Kidney (tissue), 13 donors: ENCODE measurements at regions not wholly inside any gene's neighbourhood (a gene's known extent, or its start where the extent isn't known, plus 50 kb on each side); places are given as distances from the start of the nearest gene placed in this dataset.

Experiments used
- DNase-seq, 5 donors: peaks; one replicate each; pipeline ENCODE4 v3.0.0-alpha.2; 2013 to 2020
- FAIRE-seq: peaks from 2 replicates; lab custom pipeline; 2012; peaks lifted over from hg19 to GRCh38; lab: Jason Lieb, UNC
- H3K27ac ChIP-seq, 2 donors: one replicate each; pipeline ENCODE4 v1.7.0; 2013; ENCODE audit warnings: low read depth in 2 of 2, low read length in 2 of 2, inconsistent platforms in 1 of 2
- H3K27me3 ChIP-seq: one replicate; pipeline ENCODE4 v1.7.1; 2013; ENCODE audit warnings: low read length, inconsistent platforms; ENCODE audit not compliant: control insufficient read depth, insufficient read depth
- H3K36me3 ChIP-seq, 3 donors: one replicate each; pipeline versions ENCODE4 v1.7.0 to v1.7.1; 2013; ENCODE audit warnings: low read length in 3 of 3, control low read depth in 1 of 3, inconsistent platforms in 1 of 3; ENCODE audit not compliant: insufficient read depth in 3 of 3, control insufficient read depth in 2 of 3
- H3K4me1 ChIP-seq, 3 donors: one replicate each; pipeline versions ENCODE4 v1.7.0 to v1.7.1; 2013; ENCODE audit warnings: low read length in 3 of 3, inconsistent platforms in 1 of 3, low read depth in 1 of 3; ENCODE audit not compliant: control insufficient read depth in 2 of 3, insufficient read depth in 2 of 3
- H3K4me3 ChIP-seq, 3 donors: one replicate each; pipeline versions ENCODE4 v1.7.0 to v1.8.1; 2013; ENCODE audit warnings: low read length in 3 of 3, control low read depth in 1 of 3, inconsistent platforms in 1 of 3
- H3K9ac ChIP-seq, 3 donors: one replicate each; pipeline versions ENCODE4 v1.7.0 to v1.7.1; 2013; ENCODE audit warnings: low read length in 3 of 3, control low read depth in 1 of 3, inconsistent platforms in 1 of 3
- H3K9me3 ChIP-seq, 3 donors: one replicate each; pipeline versions ENCODE4 v1.7.0 to v1.7.1; 2013; ENCODE audit warnings: low read length in 3 of 3, control low read depth in 1 of 3, inconsistent platforms in 1 of 3; ENCODE audit not compliant: control insufficient read depth in 2 of 3, insufficient read depth in 1 of 3
- CTCF ChIP-seq: IDR thresholded peaks from 3 replicates; pipeline ENCODE4 v1.5.1; 2012; ENCODE audit warnings: mild to moderate bottlenecking, moderate library complexity, borderline replicate concordance; ENCODE audit not compliant: insufficient read depth; ENCODE audit errors: extremely low read depth
- intact Hi-C: fragments of 100-400 bp; cut with DNase I; formaldehyde crosslinking; loops from one replicate; pipeline ENCODE4 v1.11.1; 2022
- donor health status: control.
- donor health status: control.
- donor health status: control.
- donor health status: control.
- donor health status: control.
- donor health status: DM: yes; HTN: yes; CAD: no.
- donor health status: Normal renal cell carcinoma (clear cell type).

- Histone ChIP-seq H3K4me1 (no peaks in the 10 kb centered on the region), H3K4me3 (no peak overlapping the region), H3K27me3 (no peaks in the 10 kb centered on the region), H3K9me3 (no peaks in the 10 kb centered on the region), H3K9ac (no peak overlapping the region), H3K27ac (no peak overlapping the region), H3K36me3 (no peaks in the 10 kb centered on the region)
- intact Hi-C loops, result no loop called here
- TF ChIP-seq CTCF, result no peak
- no peak for DNase-seq
- FAIRE-seq, result no peak
Observed at GRCh38 chr3:46112984-46113383, 85.7 kb upstream of the XCR1 start.

DNA sequence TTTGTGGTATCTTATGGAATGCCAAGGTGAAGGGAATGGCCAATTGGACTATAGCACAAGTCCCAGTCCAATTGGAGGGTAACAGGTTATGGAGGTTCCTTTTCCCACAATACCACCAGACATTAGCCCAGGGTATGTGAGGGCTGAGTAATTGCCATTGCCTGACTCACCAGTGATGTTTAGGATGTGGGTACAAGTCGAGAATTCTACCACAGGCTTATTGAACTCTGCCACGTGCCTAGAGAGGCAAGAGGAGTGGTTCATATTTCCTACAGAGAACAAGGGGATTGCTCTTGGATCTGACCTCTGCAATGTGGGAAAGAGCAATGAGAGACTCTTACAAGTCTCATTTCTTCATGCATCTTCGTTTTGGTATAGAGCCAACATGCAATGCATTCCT is 85.0 kb upstream of the XCR1 start:
- Histone ChIP-seq H3K9ac (no peak overlapping the region), H3K27me3 (no peaks in the 10 kb centered on the region), H3K9me3 (no peaks in the 10 kb centered on the region), H3K27ac (no peak overlapping the region), H3K36me3 (no peaks in the 10 kb centered on the region), H3K4me1 (no peaks in the 10 kb centered on the region), H3K4me3 (no peak overlapping the region)
- DNase-seq (no peak), FAIRE-seq (no peak)
- TF ChIP-seq CTCF, result no peak
- intact Hi-C loops, result no loop called here

DNA sequence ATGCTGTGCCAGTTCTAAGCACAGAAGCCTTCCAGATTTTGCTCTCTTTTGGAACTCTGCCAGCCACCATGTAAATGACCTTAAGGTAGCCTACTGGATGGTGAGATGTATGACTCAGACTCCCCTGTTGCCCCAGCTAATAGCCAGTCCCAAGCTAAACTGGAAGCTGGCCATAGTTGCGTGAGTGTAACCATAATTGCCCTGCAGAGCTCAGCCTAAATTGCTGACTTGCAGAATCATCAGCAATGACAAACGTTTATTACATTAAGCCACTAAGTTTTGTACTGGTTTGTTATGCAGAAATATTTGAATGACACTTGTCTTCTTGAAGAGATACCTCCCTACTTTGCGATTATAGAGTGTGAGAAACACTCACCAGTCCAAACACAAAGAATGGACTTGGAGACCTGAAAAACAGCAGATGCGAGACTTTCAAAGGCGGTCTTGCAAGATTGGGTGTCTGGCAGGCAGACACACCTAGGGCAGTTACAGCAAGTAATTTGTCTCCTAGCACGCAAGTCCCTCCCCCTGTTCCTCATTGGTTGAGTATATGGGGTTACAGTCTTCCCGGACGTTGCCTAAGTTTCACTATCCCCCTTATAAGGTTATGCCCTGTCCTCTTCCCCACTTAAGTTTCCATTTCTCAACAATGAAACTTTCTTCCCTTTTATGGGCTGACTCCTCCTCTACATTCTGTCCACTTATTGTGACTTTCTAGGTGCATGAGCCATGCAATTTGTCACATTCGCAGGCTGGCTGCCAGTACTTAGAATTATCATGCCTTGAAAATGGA is 83.6 kb upstream of the XCR1 start:
- DNase-seq (peak in 1 of 5 donors; percentile 14), FAIRE-seq (no peak)
- Histone ChIP-seq H3K9me3 (no peaks in the 10 kb centered on the region), H3K4me1 (no peaks in the 10 kb centered on the region), H3K4me3 (no peak overlapping the region), H3K27ac (no peak overlapping the region), H3K9ac (no peak overlapping the region), H3K36me3 (no peaks in the 10 kb centered on the region), H3K27me3 (no peaks in the 10 kb centered on the region)
- no peak for TF ChIP-seq CTCF
- intact Hi-C loops, result no loop called here
